Activated CD4-positive, alpha-beta T cell treated with anti-CD3 and anti-CD28 coated beads, Interleukin-2, Interleukin-4, amounts not matched to agents 100 ng/mL and 50 ng/mL, durations not matched to agents 16 hours and 8 hours (primary cell): ENCODE measurements at regions not wholly inside any gene's neighbourhood (a gene's known extent, or its start where the extent isn't known, plus 50 kb on each side); places are given as distances from the start of the nearest gene placed in this dataset.

ENCODE experiments used
- DNase-seq: peaks from one replicate; pipeline ENCODE4 v3.0.0-alpha.2; 2020; ENCODE audit warnings: low spot score

GRCh38 chr7:25812086-25812850, 339.7 kb upstream of the NFE2L3 start:
- DNase-seq, result no peak

GRCh38 chr7:25813381-25813780, 338.6 kb upstream of the NFE2L3 start:
- no peak for DNase-seq

- no peak for DNase-seq
Observed at GRCh38 chr7:25815711-25816110, 336.3 kb upstream of the NFE2L3 start.

DNA sequence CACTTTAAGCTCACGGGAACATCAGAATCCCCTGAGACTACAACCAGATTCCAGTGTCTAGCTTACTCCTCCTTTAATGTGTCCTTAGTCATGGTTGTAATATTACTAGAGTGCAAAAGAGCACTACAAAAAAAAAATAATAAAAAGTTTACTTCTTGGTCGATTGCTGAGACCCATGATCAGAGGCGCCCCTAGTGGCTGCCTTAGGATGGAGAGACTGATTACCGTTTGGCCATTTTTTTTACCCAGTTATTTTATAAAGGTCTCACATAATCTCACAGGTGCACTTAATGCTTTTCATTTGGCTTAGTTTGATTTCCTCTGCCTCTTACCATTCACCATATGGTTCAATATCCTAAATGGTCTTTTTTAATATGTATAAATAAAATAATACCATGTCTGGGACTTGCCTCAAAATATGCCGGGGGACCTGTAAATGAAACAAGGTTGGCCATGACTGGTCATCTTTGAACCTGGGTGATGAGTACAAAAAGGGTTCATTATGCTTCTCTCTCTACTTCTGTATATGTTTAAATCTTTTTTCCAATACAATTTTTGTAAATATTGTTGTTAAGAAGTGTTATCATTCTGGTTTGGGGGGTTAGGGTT, 331.5 kb upstream of the NFE2L3 start:
- DNase-seq, result no peak

DNA sequence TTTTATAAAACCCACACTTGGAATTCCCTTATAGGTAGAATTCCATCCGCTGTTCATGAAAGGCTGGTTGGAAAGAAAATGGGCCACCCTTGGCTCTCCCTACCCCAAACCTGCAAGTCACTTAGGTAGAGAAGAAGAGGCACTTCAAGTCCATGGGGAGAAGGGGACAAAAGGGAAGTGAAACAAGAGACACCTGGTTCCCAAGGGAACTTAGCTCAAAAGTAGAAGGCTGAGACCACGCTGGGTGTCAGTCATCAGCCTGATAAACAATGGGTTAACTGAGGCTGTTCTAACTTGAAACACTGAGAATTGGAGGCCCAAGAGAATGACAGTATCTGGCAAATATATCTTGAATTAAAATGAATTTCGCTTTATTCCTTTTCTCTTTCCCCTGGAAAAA, 330.8 kb upstream of the NFE2L3 start:
- DNase-seq, result no peak

DNA sequence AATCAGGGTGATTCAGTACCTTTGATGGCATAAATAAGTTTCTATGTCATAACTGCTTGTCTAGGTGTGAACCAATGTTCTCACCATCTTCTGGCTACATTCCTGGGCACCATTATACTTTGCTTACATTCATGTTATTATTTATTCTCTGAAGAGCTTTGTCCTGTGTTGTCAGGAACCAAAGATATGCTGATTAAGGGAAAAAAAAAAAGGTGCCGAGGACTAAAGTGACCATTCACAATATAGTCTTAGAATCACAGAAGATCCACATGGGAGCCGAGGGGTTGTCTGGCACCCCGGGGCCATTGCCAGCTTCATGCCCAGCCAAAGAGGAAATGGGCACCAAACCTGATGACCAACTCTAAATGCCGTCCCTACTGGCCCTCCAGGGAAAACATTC, 329.2 kb upstream of the NFE2L3 start:
- no peak for DNase-seq

DNA sequence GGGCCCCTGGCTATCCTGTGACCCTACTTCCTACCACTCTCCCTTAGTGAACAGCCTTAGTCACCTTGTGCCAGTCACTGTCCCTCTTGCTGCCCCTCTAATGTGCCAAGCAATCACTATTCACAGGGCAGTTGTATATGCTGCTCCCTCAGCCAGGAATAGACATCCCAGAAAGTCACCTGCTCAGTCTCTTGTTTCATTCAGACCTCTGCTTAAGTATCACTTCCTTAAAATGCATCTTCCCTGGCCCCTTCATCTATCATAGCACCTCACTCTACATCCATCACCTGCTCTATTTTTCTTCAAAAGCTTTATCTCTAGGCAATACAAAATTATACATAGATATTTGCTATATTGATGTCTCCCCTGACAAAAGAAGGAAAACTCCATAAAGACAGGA, 328.4 kb upstream of the NFE2L3 start:
- no peak for DNase-seq

GRCh38 chr7:25828468-25828867, 323.5 kb upstream of the NFE2L3 start:
- DNase-seq, result no peak

DNA sequence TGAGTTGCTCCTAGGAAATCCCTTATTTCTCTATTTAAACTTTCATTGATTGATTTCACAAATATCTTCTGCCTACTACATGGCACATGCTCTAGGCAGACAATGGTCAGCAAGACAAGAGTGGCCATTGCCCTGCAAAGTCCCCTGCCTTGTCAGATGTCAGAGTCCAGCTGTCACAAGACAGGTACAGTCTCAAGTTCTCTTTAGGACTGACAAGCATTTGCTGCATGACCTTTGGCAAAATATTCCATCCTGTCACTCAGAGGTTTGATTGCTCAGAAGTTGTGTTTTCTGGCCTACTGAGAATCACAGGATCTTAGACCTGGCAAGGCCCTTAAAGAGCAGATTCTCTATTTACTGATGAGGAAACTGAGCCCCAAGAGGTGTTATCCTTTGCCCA, 322.3 kb upstream of the NFE2L3 start:
- DNase-seq, result no peak

DNA sequence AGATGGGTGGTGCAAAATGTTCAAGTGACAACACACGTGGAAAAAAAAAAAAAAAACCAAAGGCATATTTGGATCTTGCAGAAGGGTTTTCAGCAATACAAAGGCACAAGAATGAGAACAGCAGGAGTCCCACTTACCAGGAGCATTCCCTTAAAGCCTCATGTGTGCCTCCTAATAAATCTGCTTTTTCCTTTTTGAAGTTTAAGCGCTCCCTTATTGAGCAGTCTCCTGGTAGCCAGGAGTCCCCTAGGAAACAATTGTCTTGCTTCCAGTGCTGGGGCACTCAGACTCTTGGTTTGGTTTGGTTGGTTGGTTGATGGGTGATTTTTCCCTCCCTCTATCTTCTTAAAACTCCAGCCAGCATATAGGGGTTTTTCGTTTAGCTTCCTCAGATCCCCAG, 321.8 kb upstream of the NFE2L3 start:
- DNase-seq, result no peak

DNA sequence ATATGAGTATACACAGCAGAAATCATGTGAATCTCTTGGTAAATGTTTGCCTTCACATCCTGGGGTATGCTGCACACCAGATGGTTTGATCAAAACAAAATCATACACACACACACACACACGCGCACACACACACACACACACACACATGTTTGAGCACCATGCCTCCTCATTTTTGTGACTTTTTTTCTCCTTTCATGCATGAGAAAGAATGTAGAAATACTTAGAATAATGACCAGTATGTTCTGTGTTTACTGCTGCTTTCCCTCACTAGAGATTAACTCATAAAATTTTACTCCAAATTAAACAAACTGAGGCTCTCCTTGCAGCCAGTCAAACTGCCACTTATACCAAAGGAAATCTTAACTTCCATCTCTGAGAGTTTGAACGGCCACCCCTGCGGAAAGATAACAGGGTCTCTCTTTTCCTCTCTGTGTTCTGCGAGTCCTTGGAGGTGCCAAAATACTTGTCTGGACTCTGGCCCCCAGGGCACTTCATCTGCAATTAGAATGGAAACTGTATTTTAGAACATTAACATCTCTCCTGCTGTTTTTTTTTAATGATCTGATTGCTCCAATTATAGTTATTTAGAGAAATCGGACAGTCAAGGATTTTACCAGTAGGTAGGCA, 320.8 kb upstream of the NFE2L3 start:
- no peak for DNase-seq

DNA sequence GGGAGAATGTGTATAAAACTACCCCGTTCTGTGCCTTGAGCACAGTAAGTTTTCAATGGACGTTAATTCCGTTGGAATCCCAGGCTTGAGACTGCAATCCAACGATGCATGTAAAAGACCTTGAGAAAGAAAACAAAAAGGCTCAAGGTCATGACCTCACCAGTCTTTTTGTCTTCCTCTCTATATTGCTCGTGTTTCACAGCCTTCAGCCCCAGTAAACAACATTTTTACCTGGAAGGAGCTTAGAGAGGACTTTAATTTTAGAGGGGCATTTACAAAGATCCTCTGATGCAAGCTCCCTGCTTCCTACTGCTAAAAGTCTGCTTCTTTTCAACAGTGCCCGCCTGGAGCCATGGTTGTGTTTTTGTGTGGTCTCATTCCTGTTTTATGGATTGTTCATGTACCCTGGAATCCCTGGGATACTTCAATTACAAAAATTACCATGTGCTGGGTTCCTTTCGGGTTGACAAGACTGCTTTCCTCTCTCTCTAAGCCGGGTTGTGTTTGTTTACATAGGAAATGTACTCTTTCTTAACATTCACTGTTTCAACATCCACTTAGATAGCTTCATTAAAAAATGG, 320.1 kb upstream of the NFE2L3 start:
- DNase-seq, result no peak

DNA sequence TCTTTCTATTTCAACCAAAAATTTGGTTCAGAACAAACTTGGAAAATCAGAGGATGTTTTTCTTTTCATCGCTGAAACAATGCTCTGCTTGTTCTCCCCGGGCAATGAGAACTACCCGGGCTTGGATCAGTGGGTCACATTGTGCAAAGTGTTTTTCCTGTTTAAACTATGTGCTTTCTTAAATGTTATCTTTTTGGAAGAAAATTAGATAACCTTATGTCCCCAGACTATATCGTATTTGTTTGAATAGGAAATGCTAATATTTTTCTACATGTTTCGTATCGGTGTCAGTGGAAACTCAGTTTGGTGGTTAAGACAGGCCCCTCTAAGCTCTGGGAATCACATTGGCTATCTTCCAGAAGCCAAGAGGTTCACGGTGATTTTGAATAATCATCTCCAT, 319.5 kb upstream of the NFE2L3 start:
- no peak for DNase-seq

GRCh38 chr7:25832929-25833328, 319.1 kb upstream of the NFE2L3 start:
- DNase-seq, result no peak

- DNase-seq, result no peak
Observed at GRCh38 chr7:25834050-25834449, 317.9 kb upstream of the NFE2L3 start.

GRCh38 chr7:25835197-25835596, 316.8 kb upstream of the NFE2L3 start:
- DNase-seq, result no peak

GRCh38 chr7:25839084-25839769, 312.8 kb upstream of the NFE2L3 start:
- DNase-seq, result no peak

- no peak for DNase-seq
Observed at GRCh38 chr7:25840209-25840792, 311.7 kb upstream of the NFE2L3 start.

GRCh38 chr7:25841575-25841974, 310.4 kb upstream of the NFE2L3 start:
- DNase-seq, result no peak

DNA sequence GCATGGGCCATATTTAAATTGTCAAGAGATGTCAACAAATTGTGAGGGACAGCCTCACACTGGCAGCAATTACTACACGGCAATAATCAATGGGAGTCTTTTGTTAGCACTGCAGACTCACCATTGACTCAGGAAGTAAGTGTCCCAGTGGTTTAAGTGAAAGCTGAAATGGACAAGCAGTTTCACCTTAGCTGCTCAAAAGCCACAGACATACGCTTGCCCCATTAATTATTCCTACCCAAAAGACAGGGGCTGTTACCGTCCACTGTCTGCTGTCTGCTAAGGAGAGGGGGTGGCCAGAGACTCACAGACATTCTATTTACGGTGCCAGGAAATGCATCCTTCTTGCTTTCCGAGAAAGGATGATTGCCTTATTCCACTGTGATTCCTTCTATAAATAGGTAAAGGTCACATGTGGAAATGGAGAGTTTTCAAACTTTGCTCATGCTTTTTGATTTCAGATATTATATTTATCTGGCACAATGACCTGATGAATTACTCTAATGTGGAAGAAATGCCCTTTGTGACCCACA, 309.7 kb upstream of the NFE2L3 start:
- DNase-seq, result no peak

- DNase-seq, result no peak
Observed at GRCh38 chr7:25843467-25843866, 308.5 kb upstream of the NFE2L3 start.
